Stomach (tissue), 8 donors: ENCODE measurements at regions not wholly inside any gene's neighbourhood (a gene's known extent, or its start where the extent isn't known, plus 50 kb on each side); places are given as distances from the start of the nearest gene placed in this dataset.

Source experiments
- DNase-seq, 2 donors: peaks; one replicate each; pipeline versions ENCODE4 v3.0.0 to v3.0.0-alpha.2; 2013 to 2019
- H3K27ac ChIP-seq, 5 donors: fragments of 200-600 bp in 4 of 5; sonication (generic) in 4 of 5; one replicate each; pipeline ENCODE4 v1.5.1; 2013 to 2019; ENCODE audit warnings: mild to moderate bottlenecking in 1 of 5, moderate library complexity in 1 of 5
- H3K27me3 ChIP-seq, 3 donors: fragments of 200-600 bp; sonication (generic); one replicate each; pipeline ENCODE4 v1.5.1; 2017 to 2019; ENCODE audit warnings: mixed run types in 1 of 3
- H3K36me3 ChIP-seq, 4 donors: fragments of 200-600 bp; sonication (generic); 1 replicate in 3 of 4; 2 replicates in 1 of 4; pipeline ENCODE4 v1.5.1; 2016 to 2019
- H3K4me1 ChIP-seq, 4 donors: fragments of 200-600 bp; sonication (generic); one replicate each; pipeline ENCODE4 v1.5.1; 2016 to 2019
- H3K4me3 ChIP-seq, 4 donors: fragments of 200-600 bp; sonication (generic) in 3 of 4; one replicate each; pipeline ENCODE4 v1.5.1; 2016 to 2019; ENCODE audit warnings: mild to moderate bottlenecking in 1 of 4
- H3K9me3 ChIP-seq, 4 donors: fragments of 200-600 bp; sonication (generic); one replicate each; pipeline ENCODE4 v1.5.1; 2016 to 2019
- CTCF ChIP-seq, 7 experiments: fragments of 450-650 bp in 4 of 7; fragments of 200-600 bp in 3 of 7; sonication (generic) in 3 of 7; IDR thresholded peaks; one replicate each; pipeline ENCODE4 v1.5.1; 2016 to 2019; ENCODE audit warnings: antibody characterized with exemption in 7 of 7, control low read depth in 2 of 7, mild to moderate bottlenecking in 1 of 7
- EP300 ChIP-seq: sonication (generic); formaldehyde crosslinking; IDR thresholded peaks from one replicate; pipeline ENCODE4 v1.6.1; 2017; ENCODE audit warnings: antibody characterized with exemption
- POLR2A ChIP-seq, 4 donors: fragments of 450-650 bp; IDR thresholded peaks; one replicate each; pipeline ENCODE4 v1.6.1; 2016; ENCODE audit warnings: antibody characterized with exemption in 4 of 4, control low read depth in 2 of 4, mild to moderate bottlenecking in 1 of 4, moderate library complexity in 1 of 4
- POLR2AphosphoS5 ChIP-seq, 3 donors: sonication (generic); formaldehyde crosslinking; IDR thresholded peaks; one replicate each; pipeline ENCODE4 v1.6.1; 2016; ENCODE audit warnings: antibody characterized with exemption in 3 of 3
- WGBS, 5 donors: extraction: QIAGEN DNeasy Blood & Tissue Kit in 3 of 5; methylation state at CpG; one replicate each; pipeline versions ENCODE4 v1.1.5 to v1.1.7; 2013 to 2018; 5-methylcytosine and 5-hydroxymethylcytosine counted together
- intact Hi-C: fragments of 100-400 bp; cut with DNase I; formaldehyde crosslinking; loops from one replicate; pipeline ENCODE4 v1.15.1; 2023; ENCODE audit warnings: low total_unique reads
- donor health status: healthy with polysubstance abuse.
- donor health status: Bipolar disorder and iron deficiency.
- donor health status: healthy.

GRCh38 chr7:42709284-42709683 is 202.6 kb downstream of the C7orf25 start:
- no peak for DNase-seq
- peaks cover 0 to 6% (median 0%) of the 10 kb centered on the region in 4 donors for H3K4me1 ChIP-seq
- H3K4me3 ChIP-seq = no peak overlapping the region
- H3K27ac ChIP-seq = no peak overlapping the region
- H3K36me3 ChIP-seq = no peaks in the 10 kb centered on the region
- peaks cover 0 to 10% (median 5%) of the 10 kb centered on the region in 4 donors for H3K9me3 ChIP-seq
- intact Hi-C loops = no loop called here
- TF ChIP-seq POLR2A (IDR thresholded peaks at IDR 0.05) (no peak), CTCF (IDR thresholded peaks at IDR 0.05) (no peak), POLR2AphosphoS5 (IDR thresholded peaks at IDR 0.05) (no peak), EP300 (no peak)
- no peaks in the 10 kb centered on the region for H3K27me3 ChIP-seq
- WGBS, 5 donors = 73 to 84% (median 81%) methylated on average over 3 of the region's 3 CpGs

- no peak for TF ChIP-seq POLR2A (IDR thresholded peaks at IDR 0.05)
- TF ChIP-seq EP300 = no peak
- no peak for TF ChIP-seq CTCF (IDR thresholded peaks at IDR 0.05)
- TF ChIP-seq POLR2AphosphoS5 (IDR thresholded peaks at IDR 0.05) = no peak
- peaks cover under 1 to 32% (median 11%) of the 10 kb centered on the region in 4 donors for H3K4me1 ChIP-seq
- H3K4me3 ChIP-seq = no peak overlapping the region
- intact Hi-C loops = no loop called here
- H3K9me3 ChIP-seq = no peaks in the 10 kb centered on the region
- 72 to 93% (median 83%) methylated on average over 2 of the region's 2 CpGs for WGBS, 5 donors
- H3K36me3 ChIP-seq = no peaks in the 10 kb centered on the region
- no peak for DNase-seq
- no peak overlapping the region for H3K27ac ChIP-seq
- H3K27me3 ChIP-seq = no peaks in the 10 kb centered on the region
Measured at GRCh38 chr7:42704710-42705109, 207.2 kb downstream of the C7orf25 start.

GRCh38 chr7:42702647-42703046 is 209.2 kb downstream of the C7orf25 start:
- Histone ChIP-seq H3K4me1 (peaks cover 7 to 48% (median 22%) of the 10 kb centered on the region in 4 donors), H3K27ac (peak overlapping the region in 2 of 5 donors; percentile 23 to 61), H3K9me3 (no peaks in the 10 kb centered on the region), H3K36me3 (no peaks in the 10 kb centered on the region), H3K4me3 (no peak overlapping the region), H3K27me3 (no peaks in the 10 kb centered on the region)
- no peak for DNase-seq
- intact Hi-C loops = no loop called here
- TF ChIP-seq POLR2AphosphoS5 (IDR thresholded peaks at IDR 0.05) (no peak), EP300 (no peak), POLR2A (IDR thresholded peaks at IDR 0.05) (no peak), CTCF (IDR thresholded peaks at IDR 0.05) (no peak)
- WGBS, 5 donors = 26 to 43% (median 31%) methylated on average over 1 of the region's 1 CpG

GRCh38 chr7:42700406-42701327 is 211.2 kb downstream of the C7orf25 start:
- DNase-seq = peak; percentile 55 to 67

More at GRCh38 chr7:42700406-42701327, 211.2 kb downstream of the C7orf25 start:
- no peak for TF ChIP-seq POLR2A (IDR thresholded peaks at IDR 0.05)
- no peak for TF ChIP-seq EP300
- Histone ChIP-seq H3K4me3 (no peak overlapping the region), H3K4me1 (peaks cover 7 to 48% (median 24%) of the 10 kb centered on the region in 4 donors), H3K27me3 (no peaks in the 10 kb centered on the region), H3K27ac (peak overlapping the region in 4 of 5 donors; percentile 29 to 76 (median 34)), H3K9me3 (no peaks in the 10 kb centered on the region), H3K36me3 (no peaks in the 10 kb centered on the region)
- intact Hi-C loops = no loop called here
- WGBS, 5 donors = 41 to 49% (median 45%) methylated on average over 6 of the region's 6 CpGs
